HCT116 (cell line): ENCODE measurements at regions not wholly inside any gene's neighbourhood (a gene's known extent, or its start where the extent isn't known, plus 50 kb on each side); places are given as distances from the start of the nearest gene placed in this dataset.

Source experiments
- ATAC-seq: fragments of 200-7000 bp; cut with Tn5 transposase; 2 replicates; pipeline ENCODE4 v1.9.1; 2020; ENCODE audit warnings: mild to moderate bottlenecking, moderate library complexity
- BruUV-seq: library from RNA; stranded (reverse); fragments of 400-500 nt; replicated peaks from 2 replicates; lab custom pipeline; 2021; lab: Mats Ljungman, UMichigan
- CTCF ChIA-PET: fragments of 300-600 bp; sonication (Branson Sonifier 250); formaldehyde crosslinking; loops from one replicate; lab custom pipeline; 2021; ENCODE audit warnings: antibody characterized with exemption; lab: Charles Lee
- POLR2A ChIA-PET: fragments of 300-600, 350-600 bp; sonication (Branson Sonifier 250); formaldehyde crosslinking; loops from one replicate; lab custom pipeline; 2021; ENCODE audit warnings: antibody characterized with exemption; lab: Charles Lee
- RAD21 ChIA-PET, 2 experiments: fragments of 300-600 bp; sonication (Branson Sonifier 250); formaldehyde crosslinking; loops; one replicate each; lab custom pipeline; 2023; ENCODE audit warnings: low total read pairs in 2 of 2; ENCODE audit not compliant: uncharacterized antibody in 2 of 2, unreplicated experiment in 2 of 2, low non-redundant PET in 1 of 2; lab: Charles Lee
- DNase-seq: peaks from one replicate; pipeline ENCODE4 v3.0.0-alpha.2; 2010; ENCODE audit warnings: low read depth, low spot score
- H2AFZ ChIP-seq: fragments of 200-600 bp; shearing (Covaris generic), sonication (generic); 2 replicates; pipeline ENCODE4 v1.6.1; 2017; ENCODE audit warnings: low read depth, mixed run types, mixed read lengths, antibody characterized with exemption, low read length; ENCODE audit not compliant: poor library complexity, severe bottlenecking
- H3K27ac ChIP-seq: 2 replicates; pipeline ENCODE4 v1.5.1; 2012; ENCODE audit warnings: low read depth, low read length
- H3K27me3 ChIP-seq: fragments of 200-600 bp; sonication (generic); 2 replicates; pipeline ENCODE4 v1.6.1; 2016; ENCODE audit warnings: mixed run types, low read length, mixed read lengths; ENCODE audit not compliant: insufficient read depth
- H3K36me3 ChIP-seq, 2 experiments: fragments of 200-500 bp in 1 of 2; fragments of 200-600 bp in 1 of 2; sonication (Bioruptor generic) in 1 of 2; sonication (generic) in 1 of 2; 2 replicates each; pipeline versions ENCODE4 v1.5.1 to v1.6.1; 2014 to 2016; ENCODE audit warnings: low read length in 2 of 2, inconsistent platforms in 1 of 2, mixed read lengths in 1 of 2, mixed run types in 1 of 2; ENCODE audit not compliant: insufficient read depth in 2 of 2, control insufficient read depth in 1 of 2
- H3K4me1 ChIP-seq, 2 experiments: fragments of 200-600 bp in 1 of 2; sonication (generic) in 1 of 2; 2 replicates each; pipeline versions ENCODE4 v1.5.1 to v1.6.1; 2012 to 2017; ENCODE audit warnings: low read length in 2 of 2, inconsistent platforms in 1 of 2, mild to moderate bottlenecking in 1 of 2, mixed read lengths in 1 of 2, mixed run types in 1 of 2, moderate library complexity in 1 of 2; ENCODE audit not compliant: insufficient read depth in 2 of 2, control insufficient read depth in 1 of 2
- H3K4me2 ChIP-seq: fragments of 200-600 bp; sonication (generic); 2 replicates; pipeline ENCODE4 v1.6.1; 2017; ENCODE audit warnings: mixed run types, low read length, mixed read lengths
- H3K4me3 ChIP-seq, 2 experiments: fragments of 200-600 bp in 1 of 2; sonication (generic) in 1 of 2; replicated peaks in 1 of 2; 2 replicates each; pipeline ENCODE4 v1.5.1; 2011 to 2016; ENCODE audit warnings: low read length in 2 of 2, control low read depth in 1 of 2, low read depth in 1 of 2, mild to moderate bottlenecking in 1 of 2, mixed read lengths in 1 of 2, mixed run types in 1 of 2
- H3K79me2 ChIP-seq: fragments of 200-600 bp; sonication (generic); 2 replicates; pipeline ENCODE4 v1.6.1; 2017; ENCODE audit warnings: mild to moderate bottlenecking, mixed run types, low read length, moderate library complexity, mixed read lengths; ENCODE audit not compliant: insufficient read depth
- H3K9ac ChIP-seq: fragments of 200-600 bp; sonication (generic); 2 replicates; pipeline ENCODE4 v1.6.1; 2016; ENCODE audit warnings: low read length, mixed read lengths
- H3K9me2 ChIP-seq: fragments of 200-600 bp; sonication (generic), shearing (Covaris generic); 2 replicates; pipeline ENCODE4 v1.6.1; 2017; ENCODE audit warnings: mixed run types, mild to moderate bottlenecking, moderate library complexity; ENCODE audit not compliant: insufficient read depth
- H3K9me3 ChIP-seq, 2 experiments: fragments of 200-500 bp in 1 of 2; fragments of 200-600 bp in 1 of 2; sonication (Bioruptor generic) in 1 of 2; sonication (generic) in 1 of 2; 2 replicates each; pipeline ENCODE4 v1.6.1; 2014 to 2017; ENCODE audit warnings: low read length in 2 of 2, mixed read lengths in 2 of 2, inconsistent platforms in 1 of 2, low read depth in 1 of 2, mild to moderate bottlenecking in 1 of 2, mixed run types in 1 of 2, moderate library complexity in 1 of 2; ENCODE audit not compliant: control insufficient read depth in 1 of 2, insufficient read depth in 1 of 2
- H4K20me1 ChIP-seq: fragments of 200-600 bp; sonication (generic), shearing (Covaris generic); 2 replicates; pipeline ENCODE4 v1.6.1; 2017; ENCODE audit warnings: mixed run types, mild to moderate bottlenecking, moderate library complexity; ENCODE audit not compliant: insufficient read depth
- CEBPB ChIP-seq: IDR thresholded peaks from 2 replicates; pipeline ENCODE4 v1.6.1; 2012; ENCODE audit warnings: low read depth
- EGR1 ChIP-seq: IDR thresholded peaks from 2 replicates; pipeline ENCODE4 v1.6.1; 2012; ENCODE audit warnings: low read depth
- ELF1 ChIP-seq: IDR thresholded peaks from 2 replicates; pipeline ENCODE4 v1.6.1; 2012; ENCODE audit warnings: low read depth, borderline replicate concordance
- EZH2 ChIP-seq: fragments of 200-600 bp; sonication (generic); IDR thresholded peaks from 2 replicates; pipeline ENCODE4 v1.6.1; 2017; ENCODE audit warnings: antibody characterized with exemption, mixed run types
- EZH2phosphoT487 ChIP-seq: fragments of 200-600 bp; IDR thresholded peaks from 2 replicates; pipeline ENCODE4 v1.6.1; 2018; ENCODE audit warnings: antibody characterized with exemption, borderline replicate concordance
- JUND ChIP-seq: IDR thresholded peaks from 2 replicates; pipeline ENCODE4 v1.6.1; 2012
- POLR2A ChIP-seq: IDR thresholded peaks from 2 replicates; pipeline ENCODE4 v1.7.0; 2011; ENCODE audit warnings: borderline replicate concordance; ENCODE audit not compliant: insufficient read depth, insufficient read length; ENCODE audit errors: extremely low read depth
- POLR2AphosphoS5 ChIP-seq: IDR thresholded peaks from 2 replicates; pipeline ENCODE4 v1.6.1; 2011; ENCODE audit warnings: mild to moderate bottlenecking, low read depth, low read length, moderate library complexity
- RAD21 ChIP-seq: IDR thresholded peaks from 2 replicates; pipeline ENCODE4 v1.6.1; 2012; ENCODE audit warnings: low read depth, mild to moderate bottlenecking
- SIN3A ChIP-seq: IDR thresholded peaks from 2 replicates; pipeline ENCODE4 v1.6.1; 2012; ENCODE audit warnings: low read depth
- SP1 ChIP-seq: IDR thresholded peaks from 2 replicates; pipeline ENCODE4 v1.6.1; 2012; ENCODE audit warnings: low read depth
- SRF ChIP-seq: IDR thresholded peaks from 2 replicates; pipeline ENCODE4 v1.6.1; 2012; ENCODE audit warnings: low read depth
- ZFX ChIP-seq: fragments of 450-650 bp; IDR thresholded peaks from 2 replicates; pipeline ENCODE4 v1.6.1; 2017
- ZNF274 ChIP-seq: fragments of 200-500 bp; sonication (Bioruptor generic); IDR thresholded peaks from 2 replicates; pipeline ENCODE4 v1.6.1; 2014; ENCODE audit warnings: mild to moderate bottlenecking, low read depth, low read length, inconsistent platforms
- intact Hi-C: fragments of 100-400 bp; cut with micrococcal nuclease; formaldehyde crosslinking; loops from 2 replicates; pipeline ENCODE4 v1.10.0; 2022
- TF ChIP-seq, protein P1 (sequence below): IDR thresholded peaks from 2 replicates; pipeline ENCODE4 v1.6.1; 2012
- TF ChIP-seq, protein P2 (sequence below): IDR thresholded peaks from 2 replicates; pipeline ENCODE4 v1.6.1; 2012
- TF ChIP-seq, protein P3 (sequence below): IDR thresholded peaks from 2 replicates; pipeline ENCODE4 v1.6.1; 2012; ENCODE audit warnings: low read depth
- TF ChIP-seq, protein P4 (sequence below), 3 experiments: fragments of 200-600 bp in 1 of 3; sonication (generic) in 1 of 3; IDR thresholded peaks in 2 of 3; conservative IDR thresholded peaks in 1 of 3; 2 replicates each; pipeline ENCODE4 v1.5.1; 2012 to 2017; ENCODE audit warnings: low read depth in 2 of 3, low read length in 2 of 3, antibody characterized with exemption in 1 of 3, borderline replicate concordance in 1 of 3, control low read depth in 1 of 3, mild to moderate bottlenecking in 1 of 3, mixed read lengths in 1 of 3, mixed run types in 1 of 3, moderate library complexity in 1 of 3; ENCODE audit not compliant: insufficient read depth in 1 of 3

DNA sequence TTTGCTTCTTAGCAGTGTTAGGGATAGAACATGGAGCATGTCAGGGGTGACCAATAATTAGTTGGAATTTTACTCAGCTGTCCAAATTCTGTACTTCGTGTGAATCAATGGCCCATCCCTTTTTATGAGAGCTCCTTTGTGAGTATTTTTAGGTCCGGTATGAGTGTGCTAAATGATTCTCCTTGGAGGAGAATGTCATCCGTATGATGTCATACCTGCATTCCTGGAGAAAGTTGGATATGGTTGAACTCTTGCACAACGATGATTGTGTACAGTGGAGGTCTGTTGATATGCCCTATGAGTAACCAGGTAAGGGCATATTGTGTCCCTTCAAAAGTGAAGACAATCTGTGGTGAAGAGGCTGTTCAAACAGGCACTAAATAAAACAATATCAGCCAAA is 400.8 kb downstream of the GXYLT1 start:
- no peak overlapping the region for H2AFZ ChIP-seq
- H3K27me3 ChIP-seq = no peaks in the 10 kb centered on the region
- H3K4me3 ChIP-seq = no peak overlapping the region
- ATAC-seq = no peak
- ChIA-PET RAD21 (no interaction called here), CTCF (interaction anchor here (0.7 kb wide), 1 partner anchor 1111 kb away, joined by 3 read pairs; no protein-coding TSS in a partner anchor), POLR2A (no interaction called here)
- no peak overlapping the region for H3K4me2 ChIP-seq
- intact Hi-C loops = no loop called here
- no peak overlapping the region for H3K27ac ChIP-seq
- H3K79me2 ChIP-seq = no peaks in the 10 kb centered on the region
- H3K4me1 ChIP-seq = no peaks in the 10 kb centered on the region
- DNase-seq = no peak
- TF ChIP-seq ZFX (no peak), SRF (no peak)
- H3K9me3 ChIP-seq = no peaks in the 10 kb centered on the region
- H3K9ac ChIP-seq = no peak overlapping the region
- H3K36me3 ChIP-seq = no peaks in the 10 kb centered on the region
- no TSS peak for BruUV-seq
- H4K20me1 ChIP-seq = no peaks in the 10 kb centered on the region
- 0 out of 2 replicates have a peak, but pooled peaks cover 3% of the 10 kb centered on the region for H3K9me2 ChIP-seq

DNA sequence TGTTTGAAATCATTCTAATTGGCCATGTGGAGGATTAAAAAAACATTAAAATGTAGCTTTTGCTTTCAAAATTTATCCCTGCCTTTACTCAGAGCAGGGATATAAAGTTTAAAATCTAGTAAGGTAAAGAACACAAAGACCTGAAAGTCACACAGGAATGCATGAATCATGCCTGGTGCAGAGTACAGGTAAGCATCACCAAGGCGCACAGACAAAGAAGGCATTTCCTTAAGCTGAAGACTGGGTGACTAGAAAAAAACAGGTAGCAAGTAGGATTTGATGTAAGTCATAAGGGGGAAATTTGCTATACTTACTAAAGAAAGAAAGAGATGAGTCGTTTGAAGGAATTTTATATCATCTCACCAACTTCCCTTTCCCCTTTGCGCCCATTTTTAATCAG is 405.6 kb downstream of the GXYLT1 start:
- Histone ChIP-seq H2AFZ (no peak overlapping the region), H3K4me1 (no peaks in the 10 kb centered on the region), H3K27ac (no peak overlapping the region), H3K79me2 (no peaks in the 10 kb centered on the region), H3K27me3 (no peaks in the 10 kb centered on the region), H3K9me3 (no peaks in the 10 kb centered on the region), H3K4me3 (no peak overlapping the region), H3K9ac (no peak overlapping the region), H3K36me3 (no peaks in the 10 kb centered on the region), H3K9me2 (0 out of 2 replicates have a peak, but pooled peaks cover 3% of the 10 kb centered on the region), H3K4me2 (no peak overlapping the region), H4K20me1 (no peaks in the 10 kb centered on the region)
- BruUV-seq = no TSS peak
- intact Hi-C loops = no loop called here
- ATAC-seq = no peak
- CTCF ChIA-PET = no interaction called here
- POLR2A ChIA-PET = no interaction called here
- no peak for DNase-seq
- RAD21 ChIA-PET = no interaction called here
- TF ChIP-seq CEBPB = no peak
- no peak for TF ChIP-seq POLR2AphosphoS5
- no peak for TF ChIP-seq SP1
- TF ChIP-seq EGR1 = no peak
- no peak for TF ChIP-seq ELF1
- TF ChIP-seq EZH2 = no peak
- TF ChIP-seq RAD21 = no peak
- TF ChIP-seq, protein P1, sequence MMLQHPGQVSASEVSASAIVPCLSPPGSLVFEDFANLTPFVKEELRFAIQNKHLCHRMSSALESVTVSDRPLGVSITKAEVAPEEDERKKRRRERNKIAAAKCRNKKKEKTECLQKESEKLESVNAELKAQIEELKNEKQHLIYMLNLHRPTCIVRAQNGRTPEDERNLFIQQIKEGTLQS = no peak
- no peak for TF ChIP-seq POLR2A
- no peak for TF ChIP-seq SIN3A
- no peak for TF ChIP-seq ZNF274
- TF ChIP-seq, protein P2, sequence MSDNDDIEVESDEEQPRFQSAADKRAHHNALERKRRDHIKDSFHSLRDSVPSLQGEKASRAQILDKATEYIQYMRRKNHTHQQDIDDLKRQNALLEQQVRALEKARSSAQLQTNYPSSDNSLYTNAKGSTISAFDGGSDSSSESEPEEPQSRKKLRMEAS = no peak
- TF ChIP-seq JUND = no peak
- TF ChIP-seq, protein P3, sequence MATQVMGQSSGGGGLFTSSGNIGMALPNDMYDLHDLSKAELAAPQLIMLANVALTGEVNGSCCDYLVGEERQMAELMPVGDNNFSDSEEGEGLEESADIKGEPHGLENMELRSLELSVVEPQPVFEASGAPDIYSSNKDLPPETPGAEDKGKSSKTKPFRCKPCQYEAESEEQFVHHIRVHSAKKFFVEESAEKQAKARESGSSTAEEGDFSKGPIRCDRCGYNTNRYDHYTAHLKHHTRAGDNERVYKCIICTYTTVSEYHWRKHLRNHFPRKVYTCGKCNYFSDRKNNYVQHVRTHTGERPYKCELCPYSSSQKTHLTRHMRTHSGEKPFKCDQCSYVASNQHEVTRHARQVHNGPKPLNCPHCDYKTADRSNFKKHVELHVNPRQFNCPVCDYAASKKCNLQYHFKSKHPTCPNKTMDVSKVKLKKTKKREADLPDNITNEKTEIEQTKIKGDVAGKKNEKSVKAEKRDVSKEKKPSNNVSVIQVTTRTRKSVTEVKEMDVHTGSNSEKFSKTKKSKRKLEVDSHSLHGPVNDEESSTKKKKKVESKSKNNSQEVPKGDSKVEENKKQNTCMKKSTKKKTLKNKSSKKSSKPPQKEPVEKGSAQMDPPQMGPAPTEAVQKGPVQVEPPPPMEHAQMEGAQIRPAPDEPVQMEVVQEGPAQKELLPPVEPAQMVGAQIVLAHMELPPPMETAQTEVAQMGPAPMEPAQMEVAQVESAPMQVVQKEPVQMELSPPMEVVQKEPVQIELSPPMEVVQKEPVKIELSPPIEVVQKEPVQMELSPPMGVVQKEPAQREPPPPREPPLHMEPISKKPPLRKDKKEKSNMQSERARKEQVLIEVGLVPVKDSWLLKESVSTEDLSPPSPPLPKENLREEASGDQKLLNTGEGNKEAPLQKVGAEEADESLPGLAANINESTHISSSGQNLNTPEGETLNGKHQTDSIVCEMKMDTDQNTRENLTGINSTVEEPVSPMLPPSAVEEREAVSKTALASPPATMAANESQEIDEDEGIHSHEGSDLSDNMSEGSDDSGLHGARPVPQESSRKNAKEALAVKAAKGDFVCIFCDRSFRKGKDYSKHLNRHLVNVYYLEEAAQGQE = no peak
- TF ChIP-seq EZH2phosphoT487 = no peak
- TF ChIP-seq, protein P4, sequence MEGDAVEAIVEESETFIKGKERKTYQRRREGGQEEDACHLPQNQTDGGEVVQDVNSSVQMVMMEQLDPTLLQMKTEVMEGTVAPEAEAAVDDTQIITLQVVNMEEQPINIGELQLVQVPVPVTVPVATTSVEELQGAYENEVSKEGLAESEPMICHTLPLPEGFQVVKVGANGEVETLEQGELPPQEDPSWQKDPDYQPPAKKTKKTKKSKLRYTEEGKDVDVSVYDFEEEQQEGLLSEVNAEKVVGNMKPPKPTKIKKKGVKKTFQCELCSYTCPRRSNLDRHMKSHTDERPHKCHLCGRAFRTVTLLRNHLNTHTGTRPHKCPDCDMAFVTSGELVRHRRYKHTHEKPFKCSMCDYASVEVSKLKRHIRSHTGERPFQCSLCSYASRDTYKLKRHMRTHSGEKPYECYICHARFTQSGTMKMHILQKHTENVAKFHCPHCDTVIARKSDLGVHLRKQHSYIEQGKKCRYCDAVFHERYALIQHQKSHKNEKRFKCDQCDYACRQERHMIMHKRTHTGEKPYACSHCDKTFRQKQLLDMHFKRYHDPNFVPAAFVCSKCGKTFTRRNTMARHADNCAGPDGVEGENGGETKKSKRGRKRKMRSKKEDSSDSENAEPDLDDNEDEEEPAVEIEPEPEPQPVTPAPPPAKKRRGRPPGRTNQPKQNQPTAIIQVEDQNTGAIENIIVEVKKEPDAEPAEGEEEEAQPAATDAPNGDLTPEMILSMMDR (IDR thresholded peaks at IDR 0.05 in 2 of 3, conservative IDR thresholded peaks at IDR 0.05 in 1 of 3; ENCODE audit: borderline replicate concordance in 1 of 3, insufficient read depth in 1 of 3, low read depth in 2 of 3, low read length in 2 of 3) = no peak
